ENCODE measurements at regions not wholly inside any gene's neighbourhood (a gene's known extent, or its start where the extent isn't known, plus 50 kb on each side); places are given as distances from the start of the nearest gene placed in this dataset.
"Not testable (repeated sequence)": the region's sequence is repeated elsewhere in the genome, so short reads cannot be mapped to it uniquely, and the experiment has no call there.

- no peak for DNase-seq (ENCODE audit: low read depth in 3 of 3)
Measured at GRCh38 chr12:124130691-124131591, 157.9 kb downstream of the ZNF664 start.

DNA sequence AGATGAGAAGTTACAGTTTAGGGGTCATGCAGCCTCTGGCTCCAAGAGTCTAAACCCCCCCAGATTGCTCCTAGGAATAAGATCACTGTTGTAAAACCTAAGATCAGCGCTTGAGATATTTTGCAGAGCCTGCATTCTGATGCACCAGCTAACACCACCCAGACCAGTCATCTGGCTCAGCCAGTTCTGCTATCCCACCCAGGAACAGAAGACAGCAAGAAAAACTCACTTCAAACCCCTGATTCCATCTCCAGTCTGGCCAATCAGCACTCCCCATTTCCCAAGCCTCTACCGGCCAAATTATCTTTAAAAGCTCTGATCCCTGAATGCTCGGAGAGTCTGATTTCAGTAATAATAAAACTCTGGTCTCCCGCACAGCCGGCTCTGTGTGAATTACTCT, 158.6 kb downstream of the ZNF664 start:
- DNase-seq (ENCODE audit: low read depth in 3 of 3): no peak

- DNase-seq (ENCODE audit: low read depth in 3 of 3): no peak
Measured at GRCh38 chr12:124132530-124132929, 159.5 kb downstream of the ZNF664 start.

GRCh38 chr12:124136796-124137195, 158.1 kb upstream of the RFLNA start:
- DNase-seq (ENCODE audit: low read depth in 3 of 3): no peak

GRCh38 chr12:124140944-124141486, 153.9 kb upstream of the RFLNA start:
- no peak for DNase-seq (ENCODE audit: low read depth in 3 of 3)

GRCh38 chr12:124141611-124142010, 153.3 kb upstream of the RFLNA start:
- not testable (repeated sequence) for DNase-seq (ENCODE audit: low read depth in 3 of 3)

- no peak for DNase-seq (ENCODE audit: low read depth in 3 of 3)
Measured at GRCh38 chr12:124142395-124143035, 152.4 kb upstream of the RFLNA start.

DNA sequence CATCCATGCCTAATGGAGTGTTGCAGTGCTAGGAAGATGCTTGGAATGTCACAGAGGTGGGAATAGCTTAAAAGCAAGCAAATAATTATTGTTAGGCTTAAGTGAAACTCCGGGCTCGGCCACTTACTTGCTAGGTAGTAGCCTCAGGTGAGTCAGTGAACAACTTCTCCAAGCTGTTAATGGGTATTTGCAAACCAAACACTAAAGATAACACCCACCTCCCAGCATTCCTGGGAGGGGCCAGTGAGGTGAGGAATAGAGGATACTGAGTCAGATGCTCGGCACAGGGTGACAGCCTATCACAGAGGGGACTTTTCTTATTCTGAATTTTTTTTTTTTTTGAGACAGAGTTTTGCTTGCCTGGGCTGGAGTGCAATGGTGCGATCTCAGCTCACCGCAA, 151.2 kb upstream of the RFLNA start:
- DNase-seq (ENCODE audit: low read depth in 3 of 3): no peak

GRCh38 chr12:124144531-124145194, 150.2 kb upstream of the RFLNA start:
- DNase-seq (ENCODE audit: low read depth in 3 of 3): no peak

GRCh38 chr12:124147027-124147426, 147.9 kb upstream of the RFLNA start:
- DNase-seq (ENCODE audit: low read depth in 3 of 3): no peak

DNA sequence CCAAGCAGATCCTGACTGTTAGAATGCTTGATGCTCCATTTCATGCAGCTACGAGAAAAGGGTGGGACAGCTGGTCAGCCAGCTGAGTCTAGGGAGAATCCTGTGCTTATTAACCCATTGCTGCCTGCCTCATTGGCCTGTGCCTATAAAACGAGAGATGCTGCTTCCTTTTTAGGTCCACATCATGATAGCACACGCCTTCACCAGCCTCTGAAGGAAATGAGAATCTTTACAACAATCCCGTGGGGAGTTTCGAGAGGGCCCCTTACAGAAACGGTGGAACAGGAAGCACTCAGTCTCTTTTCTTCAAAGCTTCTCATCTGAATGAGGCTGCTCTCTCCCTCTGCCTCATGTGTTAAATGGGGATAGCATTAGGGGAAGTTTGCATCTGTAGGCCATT, 147.3 kb upstream of the RFLNA start:
- DNase-seq (ENCODE audit: low read depth in 3 of 3): no peak

DNA sequence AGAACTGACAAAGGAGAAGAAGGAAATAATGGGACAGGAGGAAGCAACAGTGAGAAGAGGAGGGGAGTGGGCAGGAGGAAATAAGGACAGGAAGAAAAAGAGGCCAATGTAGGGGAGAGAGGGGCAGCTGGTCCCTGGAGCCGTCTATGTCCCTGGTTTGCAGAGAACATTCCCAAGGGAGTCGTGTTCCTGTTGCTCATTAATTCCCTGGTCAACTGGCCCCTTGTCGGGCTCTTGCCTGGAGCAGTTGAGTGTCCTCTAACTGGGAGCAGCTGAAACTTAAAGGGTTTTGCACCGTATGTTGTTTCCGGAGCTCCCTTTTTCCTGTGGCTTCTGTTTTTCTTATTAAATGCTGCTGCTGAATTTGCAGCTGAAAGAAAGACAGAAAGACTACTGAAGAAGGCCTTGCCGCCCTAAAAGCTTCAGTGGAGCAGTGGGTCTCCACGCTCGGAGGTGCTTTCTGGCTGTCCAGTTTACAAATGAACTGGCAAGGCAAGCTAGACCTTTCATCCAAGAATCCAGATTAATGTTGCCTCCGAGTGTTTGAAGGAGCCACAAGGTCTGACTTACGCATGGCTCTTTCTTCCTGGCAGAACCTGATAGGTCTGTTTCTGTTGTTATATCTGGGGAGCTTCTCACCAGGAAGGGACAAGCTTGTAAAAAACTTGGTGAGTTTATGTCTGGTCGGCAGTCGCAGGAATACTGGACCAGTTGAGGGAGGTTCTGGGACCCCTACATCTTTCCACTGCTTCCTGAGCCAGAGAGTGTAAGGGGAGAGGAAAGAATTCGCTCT, 146.2 kb upstream of the RFLNA start:
- DNase-seq (ENCODE audit: low read depth in 3 of 3): no peak

DNA sequence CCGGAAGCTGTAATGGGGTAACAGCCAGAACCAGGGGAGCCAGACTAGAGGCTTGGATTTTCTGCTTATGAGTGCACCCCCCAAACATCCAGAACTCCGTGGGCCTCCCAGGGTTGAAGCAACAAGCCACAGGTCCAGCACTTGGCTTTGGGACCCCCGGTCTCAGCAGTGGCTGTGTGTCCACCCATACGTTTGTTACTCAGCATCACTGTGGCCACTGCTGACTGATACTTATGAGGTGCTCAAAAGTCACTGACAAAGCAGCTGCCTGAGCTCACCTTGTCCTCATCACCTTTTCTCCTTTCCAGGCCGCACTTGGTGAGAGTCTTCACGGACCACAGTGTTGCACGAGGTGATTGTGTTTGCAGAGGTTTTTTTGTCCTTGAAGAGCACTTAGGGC, 145.6 kb upstream of the RFLNA start:
- no peak for DNase-seq (ENCODE audit: low read depth in 3 of 3)

DNA sequence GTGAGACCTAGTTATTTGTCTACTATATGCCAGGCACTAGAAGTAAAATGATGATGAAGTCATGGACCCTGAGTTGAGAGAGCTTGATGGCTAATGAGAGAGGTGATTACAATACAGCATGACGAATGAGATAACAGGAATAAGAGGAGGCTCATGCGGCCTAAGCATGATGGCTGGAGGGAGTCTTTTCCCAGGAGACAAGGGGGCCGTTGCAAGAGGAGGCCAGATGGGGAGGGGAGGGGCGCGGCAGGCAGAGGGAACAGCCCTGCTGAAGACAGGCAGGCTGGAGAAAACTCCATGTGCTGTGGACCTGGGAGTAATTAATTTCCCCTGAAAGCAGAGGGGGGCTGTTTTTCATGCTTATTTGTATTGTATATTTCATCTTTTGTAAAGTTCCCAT, 144.7 kb upstream of the RFLNA start:
- no peak for DNase-seq (ENCODE audit: low read depth in 3 of 3)

- no peak for DNase-seq (ENCODE audit: low read depth in 3 of 3)
Measured at GRCh38 chr12:124151583-124151982, 143.3 kb upstream of the RFLNA start.

- DNase-seq (ENCODE audit: low read depth in 3 of 3): no peak
Measured at GRCh38 chr12:124152731-124153130, 142.2 kb upstream of the RFLNA start.

GRCh38 chr12:124153392-124153791, 141.5 kb upstream of the RFLNA start:
- DNase-seq (ENCODE audit: low read depth in 3 of 3): no peak

DNA sequence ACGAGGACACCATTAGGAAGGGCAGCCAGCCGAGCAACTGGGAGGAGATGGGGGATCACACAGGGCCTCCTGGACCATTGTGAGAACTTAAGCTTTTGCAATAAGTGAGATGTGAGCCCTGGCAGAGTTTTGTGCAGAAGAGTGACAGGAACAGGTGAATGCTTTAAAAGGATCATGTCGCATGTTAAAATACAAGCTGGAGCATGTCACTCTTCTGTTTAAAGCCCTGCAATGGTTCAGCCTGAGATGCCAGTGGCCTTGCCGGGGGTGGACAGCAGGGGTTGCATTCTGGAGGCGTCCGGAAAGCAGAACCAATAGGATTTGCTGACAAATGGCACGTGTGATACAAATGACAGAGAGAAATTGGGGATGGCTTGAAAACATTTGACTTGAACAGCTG, 137.5 kb upstream of the RFLNA start:
- DNase-seq (ENCODE audit: low read depth in 3 of 3): no peak

DNA sequence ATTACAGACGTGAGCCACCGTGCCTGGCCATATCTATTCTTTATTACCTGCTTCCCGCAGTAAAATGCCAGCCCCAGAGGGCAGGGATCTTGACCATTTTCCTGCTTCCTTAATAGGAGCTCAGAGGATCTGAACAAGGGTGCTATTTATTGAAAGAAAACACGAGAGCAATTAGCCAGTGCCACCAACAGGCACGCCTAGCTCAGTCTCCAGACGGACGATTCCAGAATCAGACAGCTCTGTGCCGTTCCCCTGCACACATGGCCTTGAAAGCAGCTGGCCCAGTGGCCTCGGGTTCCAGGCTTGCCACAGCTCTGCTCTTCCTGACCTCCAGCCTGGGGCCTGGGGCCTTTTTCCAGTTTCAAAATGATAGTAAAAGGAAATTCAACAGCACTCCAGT, 135.2 kb upstream of the RFLNA start:
- DNase-seq (ENCODE audit: low read depth in 3 of 3): no peak

GRCh38 chr12:124160097-124160756, 134.7 kb upstream of the RFLNA start:
- DNase-seq (ENCODE audit: low read depth in 3 of 3): no peak

DNA sequence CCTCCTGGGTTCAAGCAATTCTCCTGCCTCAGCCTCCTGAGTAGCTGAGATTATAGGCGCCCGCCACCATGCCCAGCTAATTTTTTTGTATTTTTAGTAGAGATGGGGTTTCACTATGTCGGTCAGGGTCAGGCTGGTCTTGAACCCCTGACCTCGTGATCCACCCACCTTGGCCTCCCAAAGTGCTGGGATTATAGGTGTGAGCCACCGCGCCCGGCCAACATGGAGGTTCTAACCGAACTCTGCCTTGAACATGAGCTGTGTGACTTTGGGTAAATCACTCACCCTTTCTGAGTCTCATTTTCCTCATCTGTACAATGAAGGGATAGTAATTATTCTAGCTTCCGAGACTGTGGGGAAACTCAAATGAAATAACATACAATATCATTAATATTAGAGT, 133.5 kb upstream of the RFLNA start:
- DNase-seq (ENCODE audit: low read depth in 3 of 3): not testable (repeated sequence)

Data from stimulated activated CD4-positive, alpha-beta T cell treated with anti-CD3 and anti-CD28 coated beads, TNF-alpha, amount 100 ng/mL, for 48 hours (primary cell).